ENCODE measurements at regions not wholly inside any gene's neighbourhood (a gene's known extent, or its start where the extent isn't known, plus 50 kb on each side); places are given as distances from the start of the nearest gene placed in this dataset.

GRCh38 chr13:76750126-76750525 is 136.1 kb downstream of the KCTD12 start:
- DNase-seq = peak; percentile 21 to 73 (median 44)

GRCh38 chr13:76745261-76746200 is 140.7 kb downstream of the KCTD12 start:
- DNase-seq = peak; percentile 49 to 87 (median 68)

DNA sequence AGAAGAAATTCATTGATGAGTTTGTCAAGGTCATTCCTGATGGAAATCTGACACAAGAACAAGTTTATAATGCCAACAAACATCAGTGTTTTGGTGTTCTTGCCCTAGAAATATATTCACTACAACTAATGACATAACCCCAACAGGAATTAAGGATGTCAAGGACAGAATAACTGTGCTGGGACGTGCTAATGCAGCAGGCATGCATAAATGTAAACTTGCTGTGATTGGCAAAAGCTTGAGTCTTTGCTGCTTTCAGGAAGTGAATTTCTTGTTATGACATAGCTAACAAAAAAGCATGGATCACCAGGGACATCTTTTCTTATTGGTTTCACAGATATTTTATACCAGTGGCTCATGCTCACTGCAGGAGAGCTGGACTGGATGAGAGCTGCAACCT is 144.6 kb downstream of the KCTD12 start:
- DNase-seq = no peak

DNA sequence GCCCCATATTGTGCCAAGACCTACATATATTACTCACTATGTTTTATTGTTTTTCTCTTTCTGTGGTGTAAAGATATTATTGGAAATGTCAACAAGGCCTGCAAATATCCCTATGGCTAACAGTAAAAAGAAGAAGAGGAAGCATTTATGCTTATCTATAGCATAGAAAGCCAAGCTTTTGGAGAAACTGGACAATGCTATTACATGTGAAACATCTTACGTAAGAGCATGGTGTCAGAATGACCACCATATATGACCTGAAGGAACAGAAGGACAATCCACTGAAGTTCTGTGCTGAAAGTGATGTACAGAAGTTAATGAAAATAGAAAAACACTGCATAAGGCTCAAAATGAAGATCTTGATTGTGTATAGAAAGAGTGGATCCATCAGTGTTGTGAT is 145.2 kb downstream of the KCTD12 start:
- DNase-seq = peak in 2 of 4 experiments; percentile 67 to 72

DNA sequence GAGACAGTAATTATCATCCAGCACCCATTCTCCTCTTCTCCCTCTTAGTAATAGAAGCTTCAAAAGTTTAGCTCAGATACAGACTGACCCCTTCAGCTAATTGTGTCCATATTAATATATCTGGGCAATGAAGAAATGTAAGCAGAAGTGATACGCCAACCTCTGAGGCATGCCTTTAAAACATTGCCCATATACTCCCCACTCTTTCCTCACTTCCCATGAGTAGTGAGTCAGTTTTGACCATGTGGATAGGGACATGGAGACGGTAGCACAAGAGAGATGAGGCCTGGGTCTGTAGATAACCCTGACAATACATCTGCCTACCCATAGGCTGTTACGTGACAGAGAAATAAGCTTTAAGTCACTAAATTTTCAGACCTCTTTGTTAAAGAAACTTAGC is 147.6 kb downstream of the KCTD12 start:
- DNase-seq = peak; percentile 53 to 78 (median 68)

DNA sequence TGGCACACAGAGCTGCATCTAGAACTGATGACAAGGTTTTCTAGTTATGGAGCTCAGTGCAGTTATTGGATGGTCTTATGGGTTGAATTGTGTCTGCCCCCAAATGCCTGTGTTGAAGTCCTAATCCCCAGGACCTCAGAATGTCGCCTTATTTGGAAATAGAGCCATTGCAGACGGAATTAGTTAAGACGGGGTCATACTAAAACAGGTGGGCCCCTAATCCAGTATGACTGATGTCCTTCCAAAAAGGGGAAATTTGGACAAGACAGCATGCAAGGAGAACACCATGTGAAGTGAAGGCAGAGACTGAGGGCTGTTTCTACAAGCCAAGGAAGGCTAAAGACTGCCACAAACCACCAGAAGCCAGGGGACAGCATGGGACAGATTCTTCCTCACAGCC is 148.7 kb downstream of the KCTD12 start:
- DNase-seq = no peak

GRCh38 chr13:76735641-76736040 is 150.6 kb downstream of the KCTD12 start:
- DNase-seq = no peak

GRCh38 chr13:76733671-76734070 is 152.5 kb downstream of the KCTD12 start:
- DNase-seq = no peak

- peak; percentile 39 to 60 (median 54) for DNase-seq
These were observed 153.8 kb downstream of the KCTD12 start for GRCh38 chr13:76732367-76732766.

DNA sequence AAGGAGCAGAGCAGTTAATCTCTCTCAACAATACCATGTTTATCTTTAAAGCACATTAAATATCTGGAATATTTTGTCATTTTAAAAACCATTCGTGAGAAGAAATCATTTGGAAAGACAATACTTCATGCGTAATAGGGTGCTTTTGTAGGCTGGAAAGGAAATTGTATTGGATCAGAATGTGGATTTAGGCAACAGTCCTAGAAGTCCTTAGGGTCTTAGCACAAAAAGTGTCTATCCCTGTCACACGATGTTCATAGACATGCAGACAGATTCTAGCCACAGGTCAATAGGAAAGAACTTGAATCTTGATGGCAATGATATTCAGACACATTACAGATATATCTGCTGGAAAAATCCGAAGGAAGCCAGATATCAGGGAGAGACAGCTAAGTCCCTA is 156.0 kb downstream of the KCTD12 start:
- no peak for DNase-seq

DNA sequence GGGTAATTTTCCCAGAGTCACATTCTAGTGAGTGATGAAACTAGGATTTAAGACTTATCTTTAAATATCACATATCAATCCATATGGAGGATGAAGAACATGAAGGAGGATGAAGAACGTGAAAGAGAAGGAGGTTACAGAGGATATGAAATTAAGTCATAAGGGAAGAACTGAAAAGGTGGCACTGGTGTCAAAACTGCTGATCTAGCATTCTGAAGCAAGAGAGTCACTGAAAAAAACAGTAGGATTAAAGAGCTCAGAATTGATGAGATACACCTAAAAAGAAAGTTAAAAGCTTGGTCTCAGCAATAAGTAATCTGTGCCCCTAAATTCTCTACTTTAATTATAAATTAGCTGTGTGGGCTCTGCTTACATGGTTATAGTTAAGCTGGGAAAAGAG is 156.5 kb downstream of the KCTD12 start:
- no peak for DNase-seq

DNA sequence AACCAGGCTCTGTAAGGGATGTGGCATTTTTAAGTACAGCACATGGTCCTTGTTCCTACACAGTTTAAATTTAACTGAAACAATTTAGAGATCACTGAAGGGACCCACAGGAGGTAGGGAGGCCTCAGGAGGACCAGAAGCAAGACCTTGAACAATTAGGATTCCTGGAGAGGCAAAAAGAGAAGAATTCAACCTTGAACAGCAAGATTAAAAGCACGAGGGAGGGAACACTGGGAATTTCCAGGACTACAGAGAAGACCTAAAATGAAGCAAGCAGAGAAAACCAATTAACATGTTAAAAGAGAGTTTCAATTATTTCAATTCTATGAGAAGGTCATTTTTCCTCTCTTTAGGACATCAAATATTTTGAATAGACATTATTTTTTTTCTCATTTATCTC is 160.3 kb downstream of the KCTD12 start:
- DNase-seq = no peak

GRCh38 chr13:76725211-76725610 is 161.0 kb downstream of the KCTD12 start:
- no peak for DNase-seq

- peak in 3 of 4 experiments; percentile 19 to 43 (median 36) for DNase-seq
These were observed 161.8 kb downstream of the KCTD12 start for GRCh38 chr13:76724421-76724820.

DNA sequence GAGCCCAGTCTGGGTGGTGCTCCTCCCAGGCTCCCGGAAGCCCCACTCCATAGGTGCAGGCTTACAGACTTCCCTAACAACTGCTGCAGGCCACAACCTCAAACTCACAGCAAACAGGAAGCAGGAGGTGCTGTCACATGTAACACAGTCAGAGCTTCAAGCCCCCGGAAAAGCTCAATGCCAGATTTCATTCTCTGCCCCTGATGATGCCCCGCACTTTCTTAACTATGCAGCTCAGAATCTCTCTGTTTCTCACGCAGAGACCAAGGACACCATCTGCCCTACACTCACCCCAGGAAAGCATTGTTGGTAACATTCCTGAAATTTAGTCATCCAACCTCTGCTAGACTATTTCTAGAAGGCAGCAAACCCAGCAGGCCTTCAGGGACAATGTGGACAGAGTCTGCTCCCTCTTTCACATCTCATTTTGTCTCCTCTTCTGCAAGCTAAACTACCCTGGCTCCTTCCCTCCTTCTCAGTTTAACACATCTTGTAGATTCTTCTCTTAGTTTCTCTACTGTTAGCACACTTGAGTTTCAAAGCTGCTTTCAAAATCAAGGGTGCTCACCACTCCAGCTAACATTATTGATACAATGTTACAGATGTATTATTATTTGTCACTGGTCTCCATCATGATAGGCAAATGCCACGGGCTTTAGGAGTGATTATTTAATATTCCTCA is 162.5 kb downstream of the KCTD12 start:
- DNase-seq = peak; percentile 61 to 84 (median 80)

DNA sequence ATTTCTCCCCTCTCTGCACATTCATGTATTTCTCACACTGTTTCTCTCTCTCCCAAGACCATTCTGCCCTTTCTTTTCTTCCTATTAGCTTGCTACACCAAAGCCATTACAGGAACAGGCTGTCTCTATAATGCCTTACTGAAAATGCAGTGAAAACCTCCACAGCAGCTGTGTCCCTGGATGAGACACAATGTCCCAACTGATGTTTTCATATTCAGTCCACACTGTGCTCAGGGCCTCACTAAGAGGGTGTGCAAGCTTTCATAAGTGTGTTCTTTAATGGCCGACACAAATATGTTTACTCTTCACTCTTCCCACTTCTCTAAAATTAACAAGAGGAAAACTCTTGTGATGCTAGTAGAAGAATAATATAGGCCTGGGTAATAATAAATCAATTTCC is 163.4 kb downstream of the KCTD12 start:
- no peak for DNase-seq

DNA sequence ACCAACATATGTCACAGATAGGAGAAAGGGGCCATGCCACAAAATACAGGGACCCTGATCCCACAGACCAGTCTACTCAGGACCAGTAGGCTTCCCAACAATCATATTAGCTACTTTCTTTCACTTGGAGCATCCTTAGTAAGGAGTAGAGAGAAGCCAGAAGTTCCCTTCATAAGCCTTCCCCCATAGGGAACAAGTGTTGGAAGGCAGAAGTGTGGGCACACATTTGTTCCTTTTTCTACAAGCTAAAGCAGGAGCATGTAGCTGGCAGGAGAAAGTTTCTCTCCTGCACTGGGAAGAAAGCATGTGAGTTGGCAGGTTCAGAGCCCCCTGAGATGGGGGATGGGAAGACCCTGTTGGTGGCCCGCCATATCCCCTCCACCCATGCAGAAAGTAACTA is 165.4 kb downstream of the KCTD12 start:
- peak; percentile 35 to 76 (median 62) for DNase-seq

DNA sequence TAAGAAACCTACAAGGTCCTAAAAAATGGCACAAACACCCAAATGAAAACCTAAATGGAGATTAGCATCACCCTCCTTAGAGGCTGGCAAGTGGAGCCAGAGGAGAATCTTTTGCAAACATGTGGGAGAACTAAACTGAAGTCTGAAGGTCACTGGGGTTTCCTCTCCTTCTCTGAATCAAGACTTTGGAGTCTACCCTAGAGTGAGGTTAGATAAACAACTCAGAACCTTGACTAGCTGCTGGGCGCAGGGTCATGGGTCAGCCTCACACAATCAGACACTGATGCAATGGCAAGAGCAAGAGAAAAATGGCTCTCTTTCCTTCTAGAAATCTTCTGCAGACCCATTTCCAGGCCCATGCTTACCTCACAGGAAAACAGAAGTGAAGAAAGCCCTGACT is 165.8 kb downstream of the KCTD12 start:
- DNase-seq = peak in 2 of 4 experiments; percentile 27 to 35

GRCh38 chr13:76719955-76720354 is 166.2 kb downstream of the KCTD12 start:
- no peak for DNase-seq

DNA sequence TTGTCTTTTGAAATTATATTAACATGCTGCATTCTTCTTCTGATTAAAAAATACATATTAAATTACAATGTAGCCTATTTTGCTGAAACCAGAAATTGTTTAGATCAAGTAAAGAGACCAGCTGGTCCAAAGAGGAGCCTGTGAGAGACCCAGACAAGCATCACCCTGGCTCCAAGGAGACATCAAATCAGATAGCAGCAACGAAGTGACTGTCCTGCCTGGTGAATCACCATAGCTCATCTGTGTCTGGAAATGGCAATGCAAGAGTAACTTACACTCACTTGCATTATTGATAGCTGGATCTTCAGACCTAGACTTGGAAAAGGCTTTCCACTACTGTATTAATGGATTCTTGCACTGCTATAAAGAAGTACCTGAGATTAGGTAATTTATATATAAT is 169.1 kb downstream of the KCTD12 start:
- no peak for DNase-seq

GRCh38 chr13:76715621-76716020 is 170.6 kb downstream of the KCTD12 start:
- DNase-seq = no peak

- DNase-seq = no peak
These were observed 171.1 kb downstream of the KCTD12 start for GRCh38 chr13:76715075-76715474.

GRCh38 chr13:76713280-76713679 is 172.9 kb downstream of the KCTD12 start:
- DNase-seq = no peak

Measured in suppressor macrophage (primary cell).